Fibroblast of skin of left quadriceps (primary cell): ENCODE measurements at regions not wholly inside any gene's neighbourhood (a gene's known extent, or its start where the extent isn't known, plus 50 kb on each side); places are given as distances from the start of the nearest gene placed in this dataset.
A peak's percentile ranks its signal among the peaks of the same experiment; 100 is the strongest.
"Not testable (repeated sequence)": the region's sequence is repeated elsewhere in the genome, so short reads cannot be mapped to it uniquely, and the experiment has no call there.

ENCODE experiments used
- DNase-seq, 2 experiments: peaks; one replicate each; pipeline ENCODE4 v3.0.0-alpha.2; 2013; ENCODE audit warnings: low read depth in 2 of 2

GRCh38 chr12:87421233-87421632 lies 608.0 kb downstream of the C12orf50 start:
- not testable (repeated sequence) for DNase-seq

- DNase-seq = peak; percentile 67 to 68
These were observed 615.4 kb downstream of the C12orf50 start for GRCh38 chr12:87413784-87414183.

DNA sequence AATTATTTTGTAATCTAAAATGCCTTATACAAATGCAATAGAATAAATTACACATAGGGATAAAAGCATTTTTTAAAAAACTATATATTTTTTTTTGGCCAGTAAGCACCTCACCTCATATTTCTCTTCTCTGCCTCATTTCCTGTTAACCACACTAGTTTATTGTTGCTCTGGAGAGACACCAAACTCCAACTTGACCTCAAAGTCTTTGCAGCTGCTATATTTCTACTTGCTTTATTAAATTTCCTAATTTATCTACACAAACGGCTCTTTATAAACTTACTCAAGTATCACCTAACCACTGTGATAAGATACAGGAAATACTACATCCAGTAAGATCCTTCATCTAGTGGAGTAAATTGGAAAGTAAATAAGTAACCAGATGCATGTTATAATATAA lies 622.3 kb downstream of the C12orf50 start:
- DNase-seq = no peak

DNA sequence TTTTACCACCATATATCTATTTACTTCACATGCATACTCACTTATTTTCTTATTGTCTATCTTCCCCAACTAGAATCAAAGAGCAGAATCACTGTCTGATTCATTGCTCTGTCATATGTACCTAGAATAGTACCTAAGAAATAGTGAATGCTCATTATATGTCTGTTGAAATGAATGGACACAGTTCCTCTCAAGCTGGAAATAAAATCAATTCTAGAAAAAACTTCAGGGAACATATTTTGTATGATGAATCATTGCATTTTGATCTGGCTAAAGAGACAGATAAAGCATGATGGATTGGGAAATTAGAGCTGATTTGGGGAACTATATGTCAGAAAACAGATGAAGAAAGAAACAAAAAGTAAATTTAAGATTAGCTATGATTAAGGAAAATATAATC lies 623.3 kb downstream of the C12orf50 start:
- DNase-seq = no peak

DNA sequence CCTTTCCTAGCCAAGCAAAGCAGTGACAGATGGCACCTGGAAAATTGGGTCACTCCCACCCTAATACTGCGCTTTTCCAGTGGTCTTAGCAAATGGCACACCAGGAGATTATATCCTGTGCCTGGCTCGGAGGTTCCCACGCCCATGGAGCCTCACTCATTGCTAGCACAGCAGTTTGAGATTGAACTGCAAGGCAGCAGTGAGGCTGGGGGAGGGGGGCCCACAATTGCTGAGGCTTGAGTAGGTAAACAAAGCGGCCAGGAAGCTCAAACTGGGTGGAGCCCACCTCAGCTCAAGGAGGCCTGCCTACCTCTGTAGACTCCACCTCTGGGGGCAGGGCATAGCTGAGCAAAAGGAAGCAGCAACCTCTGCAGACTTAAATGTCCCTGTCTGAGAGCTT lies 635.0 kb downstream of the C12orf50 start:
- DNase-seq = not testable (repeated sequence)

GRCh38 chr12:87388376-87388775 lies 640.8 kb downstream of the C12orf50 start:
- no peak for DNase-seq

- no peak for DNase-seq
These were observed 643.9 kb downstream of the C12orf50 start for GRCh38 chr12:87385322-87385721.

GRCh38 chr12:87384226-87384625 lies 645.0 kb downstream of the C12orf50 start:
- DNase-seq = no peak

GRCh38 chr12:87383680-87384079 lies 645.5 kb downstream of the C12orf50 start:
- no peak for DNase-seq

DNA sequence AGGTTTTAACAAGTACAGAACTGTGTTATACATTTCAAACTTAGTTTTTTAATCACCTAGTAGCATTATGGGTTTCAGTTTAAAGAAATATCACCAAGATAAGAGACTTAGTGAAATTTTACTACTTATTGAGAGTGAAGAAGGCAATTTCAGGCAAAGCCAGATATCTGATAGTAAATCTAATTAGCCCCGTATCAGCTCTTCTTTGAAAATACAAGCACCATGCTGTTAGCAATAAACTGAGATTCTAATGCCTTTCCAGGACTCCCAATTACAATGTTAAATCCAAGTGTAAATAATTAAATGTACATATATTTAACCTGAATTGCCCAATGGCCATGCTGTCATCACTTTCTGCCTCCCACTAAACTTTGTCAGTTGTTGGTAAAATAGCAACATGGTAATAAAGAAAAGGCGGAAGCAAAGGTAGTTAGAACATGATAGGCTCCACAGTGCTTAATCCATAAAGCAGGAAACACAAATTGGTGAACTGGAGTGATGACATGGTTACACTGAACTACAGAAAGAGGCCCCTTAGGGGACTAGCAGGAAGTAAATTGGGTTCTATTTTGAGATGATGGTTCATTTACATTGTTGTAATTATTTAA lies 646.1 kb downstream of the C12orf50 start:
- peak in 1 of 2 experiments; percentile 11 for DNase-seq

DNA sequence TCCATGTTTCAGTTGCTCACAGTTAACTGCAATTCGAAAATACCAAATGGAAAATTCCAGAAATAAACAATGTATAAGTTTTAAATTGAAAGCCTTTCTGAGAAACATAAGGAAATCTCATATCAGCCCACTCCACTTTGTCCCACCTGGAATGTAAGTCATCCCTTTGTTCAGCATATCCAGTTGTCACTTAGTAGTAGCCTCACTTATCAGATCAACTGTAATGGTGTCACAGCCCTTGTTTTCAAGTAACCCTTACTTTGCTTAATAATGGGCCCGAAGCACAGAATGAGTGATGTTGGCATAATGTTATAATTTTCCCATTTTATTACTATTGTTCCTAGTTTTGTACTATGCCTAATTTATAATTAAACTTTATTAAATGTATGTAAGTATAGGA lies 646.8 kb downstream of the C12orf50 start:
- DNase-seq = no peak

DNA sequence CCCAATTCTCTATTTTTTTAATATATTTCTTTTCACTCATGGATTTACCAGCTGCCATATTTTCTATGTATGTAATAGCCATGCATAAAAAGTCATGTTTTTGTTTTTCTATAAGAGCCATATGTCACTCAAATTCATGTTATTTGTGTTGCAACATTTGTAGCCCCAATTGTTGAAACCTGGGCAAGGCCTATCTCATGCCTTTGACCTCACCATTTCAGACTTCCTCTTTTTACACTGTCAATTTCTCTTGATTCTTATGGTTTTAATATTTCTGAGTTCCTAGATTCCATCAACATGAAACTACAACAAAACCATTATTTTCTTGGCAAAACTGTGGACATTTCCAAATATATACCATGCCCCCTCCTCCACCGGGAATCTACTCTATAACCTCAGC lies 647.5 kb downstream of the C12orf50 start:
- no peak for DNase-seq

DNA sequence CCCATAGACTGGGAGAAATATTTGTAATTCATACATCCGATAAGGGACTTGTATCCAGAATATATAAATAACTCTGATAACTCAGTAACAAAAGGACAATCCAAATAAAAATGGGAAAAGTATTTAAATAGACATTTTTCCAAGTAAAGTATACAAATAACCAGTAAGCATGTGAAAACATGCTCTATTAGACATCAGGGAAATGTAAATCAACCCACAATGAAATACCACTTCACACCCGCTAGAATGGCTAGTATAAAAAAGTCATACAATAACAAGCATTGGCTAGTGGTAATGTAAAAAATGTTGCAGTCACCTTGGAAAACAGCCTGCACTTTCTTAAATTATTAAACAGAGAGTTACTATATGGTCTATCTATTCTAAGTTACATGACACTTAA lies 650.7 kb downstream of the C12orf50 start:
- no peak for DNase-seq

- DNase-seq = no peak
These were observed 652.5 kb downstream of the C12orf50 start for GRCh38 chr12:87376722-87377121.

GRCh38 chr12:87369161-87369560 lies 660.0 kb downstream of the C12orf50 start:
- DNase-seq = no peak

- DNase-seq = no peak
These were observed 660.9 kb downstream of the C12orf50 start for GRCh38 chr12:87368259-87368658.

- no peak for DNase-seq
These were observed 663.8 kb downstream of the C12orf50 start for GRCh38 chr12:87365423-87365822.

DNA sequence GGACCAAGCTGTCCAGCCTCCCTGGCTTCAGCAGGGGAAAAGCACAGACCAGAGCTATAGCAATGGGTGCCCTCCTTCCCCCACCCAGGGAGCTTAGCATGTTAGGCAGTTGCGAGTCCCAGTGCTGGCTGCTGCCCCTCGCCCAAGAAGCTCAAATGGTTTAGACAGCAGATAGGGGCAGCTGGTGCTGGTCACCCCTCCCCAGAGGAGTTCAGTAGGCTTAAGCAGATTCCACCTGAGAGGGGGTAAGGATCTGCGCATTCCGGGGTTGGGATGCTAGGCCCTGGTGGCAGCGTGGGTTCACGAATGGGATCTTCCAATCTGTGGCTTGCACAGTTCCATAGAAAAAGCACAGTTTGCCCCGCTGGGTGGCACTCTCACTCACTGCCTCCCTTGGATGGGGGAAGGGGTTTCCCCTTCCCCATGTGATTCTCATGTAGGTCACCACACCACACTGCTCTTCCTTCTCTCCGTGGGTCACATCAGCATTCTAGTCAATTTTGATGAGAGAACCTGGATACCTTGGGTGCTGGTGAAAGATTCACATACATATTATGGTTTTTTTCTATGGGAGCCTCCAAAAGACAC lies 665.6 kb downstream of the C12orf50 start:
- DNase-seq = no peak

GRCh38 chr12:87349681-87350080 lies 679.5 kb downstream of the C12orf50 start:
- no peak for DNase-seq

GRCh38 chr12:87348071-87348470 lies 681.1 kb downstream of the C12orf50 start:
- DNase-seq = no peak

GRCh38 chr12:87344699-87345098 lies 684.5 kb downstream of the C12orf50 start:
- DNase-seq = no peak

DNA sequence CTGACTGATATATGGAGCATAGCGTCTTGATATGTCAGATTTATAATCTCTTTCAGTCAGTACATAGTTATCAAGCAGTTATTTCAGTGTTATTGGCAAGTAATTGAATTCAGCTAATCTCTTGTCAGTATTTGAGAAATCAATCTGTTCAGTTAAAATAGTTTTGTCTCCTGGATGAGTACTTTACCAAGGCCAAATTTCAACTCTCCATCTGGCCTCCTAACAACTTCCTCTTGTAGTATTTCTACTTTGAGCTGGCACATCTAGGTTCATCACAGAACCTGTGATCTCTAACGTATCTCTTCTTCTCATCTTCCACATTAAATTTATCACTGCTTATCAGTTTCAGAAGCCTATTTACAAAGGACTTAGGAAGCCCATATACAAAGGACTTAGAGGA lies 690.5 kb downstream of the C12orf50 start:
- no peak for DNase-seq

- DNase-seq = no peak
These were observed 692.3 kb downstream of the C12orf50 start for GRCh38 chr12:87336814-87337336.
